DOHH2 (cell line): ENCODE measurements at regions not wholly inside any gene's neighbourhood (a gene's known extent, or its start where the extent isn't known, plus 50 kb on each side); places are given as distances from the start of the nearest gene placed in this dataset.

Experiments used
- EZH2phosphoT487 ChIP-seq: fragments of 200-600 bp; sonication (generic); IDR thresholded peaks from 2 replicates; pipeline ENCODE4 v1.6.1; 2017; ENCODE audit warnings: borderline replicate concordance, mild to moderate bottlenecking, antibody characterized with exemption, low read length, moderate library complexity, mixed read lengths
- TF ChIP-seq, protein P1 (sequence below): fragments of 200-600 bp; sonication (generic); IDR thresholded peaks from one replicate; pipeline ENCODE4 v1.5.1; 2014; ENCODE audit warnings: antibody characterized with exemption, mild to moderate bottlenecking, low read depth, low read length; ENCODE audit not compliant: poor library complexity, severe bottlenecking

- TF ChIP-seq, protein P1, sequence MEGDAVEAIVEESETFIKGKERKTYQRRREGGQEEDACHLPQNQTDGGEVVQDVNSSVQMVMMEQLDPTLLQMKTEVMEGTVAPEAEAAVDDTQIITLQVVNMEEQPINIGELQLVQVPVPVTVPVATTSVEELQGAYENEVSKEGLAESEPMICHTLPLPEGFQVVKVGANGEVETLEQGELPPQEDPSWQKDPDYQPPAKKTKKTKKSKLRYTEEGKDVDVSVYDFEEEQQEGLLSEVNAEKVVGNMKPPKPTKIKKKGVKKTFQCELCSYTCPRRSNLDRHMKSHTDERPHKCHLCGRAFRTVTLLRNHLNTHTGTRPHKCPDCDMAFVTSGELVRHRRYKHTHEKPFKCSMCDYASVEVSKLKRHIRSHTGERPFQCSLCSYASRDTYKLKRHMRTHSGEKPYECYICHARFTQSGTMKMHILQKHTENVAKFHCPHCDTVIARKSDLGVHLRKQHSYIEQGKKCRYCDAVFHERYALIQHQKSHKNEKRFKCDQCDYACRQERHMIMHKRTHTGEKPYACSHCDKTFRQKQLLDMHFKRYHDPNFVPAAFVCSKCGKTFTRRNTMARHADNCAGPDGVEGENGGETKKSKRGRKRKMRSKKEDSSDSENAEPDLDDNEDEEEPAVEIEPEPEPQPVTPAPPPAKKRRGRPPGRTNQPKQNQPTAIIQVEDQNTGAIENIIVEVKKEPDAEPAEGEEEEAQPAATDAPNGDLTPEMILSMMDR, result no peak
- no peak for TF ChIP-seq EZH2phosphoT487
Observed at GRCh38 chr12:24505366-24506015, 443.4 kb downstream of the BCAT1 start.
